ENCODE measurements at regions not wholly inside any gene's neighbourhood (a gene's known extent, or its start where the extent isn't known, plus 50 kb on each side); places are given as distances from the start of the nearest gene placed in this dataset.

DNA sequence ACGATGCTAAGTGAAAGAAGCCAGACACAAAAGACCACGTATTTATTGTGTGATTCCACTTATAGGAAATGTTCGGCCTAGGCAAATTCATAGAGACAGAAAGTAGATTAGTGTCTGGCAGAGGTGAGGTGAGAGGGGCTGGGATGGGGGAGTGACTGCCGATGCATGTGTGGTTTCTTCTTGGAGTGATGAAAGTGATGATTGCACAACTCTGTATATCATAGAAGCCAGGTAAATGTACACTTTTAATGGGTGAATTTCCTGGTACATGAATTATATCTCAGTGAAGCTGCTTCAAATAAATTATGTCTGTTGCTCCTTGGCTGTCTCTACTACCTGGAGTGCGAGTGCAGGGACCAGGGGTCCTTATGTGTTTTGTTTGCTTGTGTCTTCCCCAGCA, 76.2 kb upstream of the PTCH1 start:
- no peaks in the 10 kb centered on the region; the same call in 1 of the 2 replicates for H3K27me3 ChIP-seq (ENCODE audit: insufficient read depth, low read length)
- no peak overlapping the region for H3K27ac ChIP-seq (ENCODE audit: low read depth, low read length)
- no peaks in the 10 kb centered on the region for H3K4me1 ChIP-seq (ENCODE audit: control insufficient read depth in 1 of 2, insufficient read depth in 2 of 2, low read length in 2 of 2)
- ChIA-PET RAD21 (ENCODE audit: low non-redundant PET in 1 of 2, low total read pairs in 2 of 2, uncharacterized antibody in 2 of 2, unreplicated experiment in 2 of 2) (no interaction called here), POLR2A (no interaction called here), CTCF (no interaction called here)
- no peak overlapping the region for H3K4me2 ChIP-seq (ENCODE audit: low read length)
- no peak overlapping the region for H3K9ac ChIP-seq (ENCODE audit: low read length)
- no peak overlapping the region for H2AFZ ChIP-seq (ENCODE audit: low read depth, low read length, poor library complexity, severe bottlenecking)
- H4K20me1 ChIP-seq (ENCODE audit: insufficient read depth) = no peaks in the 10 kb centered on the region
- DNase-seq (ENCODE audit: low read depth, low spot score) (no peak), ATAC-seq (no peak)
- BruUV-seq (replicated peaks) = no TSS peak
- no peaks in the 10 kb centered on the region for H3K79me2 ChIP-seq (ENCODE audit: insufficient read depth, low read length)
- no peaks in the 10 kb centered on the region for H3K36me3 ChIP-seq (ENCODE audit: control insufficient read depth in 1 of 2, insufficient read depth in 2 of 2, low read length in 2 of 2)
- no peaks in the 10 kb centered on the region for H3K9me3 ChIP-seq (ENCODE audit: control insufficient read depth in 1 of 2, insufficient read depth in 1 of 2, low read depth in 1 of 2, low read length in 2 of 2)
- intact Hi-C loops (cut with micrococcal nuclease) = no loop called here
- H3K4me3 ChIP-seq (replicated peaks in 1 of 2; ENCODE audit: low read depth in 1 of 2, low read length in 2 of 2) = no peak overlapping the region
- H3K9me2 ChIP-seq (ENCODE audit: insufficient read depth) = no peaks in the 10 kb centered on the region
- TF ChIP-seq FOSL1 (IDR thresholded peaks at IDR 0.05; ENCODE audit: low read depth) = no peak
- no peak for TF ChIP-seq ELF1 (IDR thresholded peaks at IDR 0.05; ENCODE audit: borderline replicate concordance, low read depth)
- TF ChIP-seq EZH2phosphoT487 (IDR thresholded peaks at IDR 0.05; ENCODE audit: borderline replicate concordance) = no peak
- TF ChIP-seq, protein P1, sequence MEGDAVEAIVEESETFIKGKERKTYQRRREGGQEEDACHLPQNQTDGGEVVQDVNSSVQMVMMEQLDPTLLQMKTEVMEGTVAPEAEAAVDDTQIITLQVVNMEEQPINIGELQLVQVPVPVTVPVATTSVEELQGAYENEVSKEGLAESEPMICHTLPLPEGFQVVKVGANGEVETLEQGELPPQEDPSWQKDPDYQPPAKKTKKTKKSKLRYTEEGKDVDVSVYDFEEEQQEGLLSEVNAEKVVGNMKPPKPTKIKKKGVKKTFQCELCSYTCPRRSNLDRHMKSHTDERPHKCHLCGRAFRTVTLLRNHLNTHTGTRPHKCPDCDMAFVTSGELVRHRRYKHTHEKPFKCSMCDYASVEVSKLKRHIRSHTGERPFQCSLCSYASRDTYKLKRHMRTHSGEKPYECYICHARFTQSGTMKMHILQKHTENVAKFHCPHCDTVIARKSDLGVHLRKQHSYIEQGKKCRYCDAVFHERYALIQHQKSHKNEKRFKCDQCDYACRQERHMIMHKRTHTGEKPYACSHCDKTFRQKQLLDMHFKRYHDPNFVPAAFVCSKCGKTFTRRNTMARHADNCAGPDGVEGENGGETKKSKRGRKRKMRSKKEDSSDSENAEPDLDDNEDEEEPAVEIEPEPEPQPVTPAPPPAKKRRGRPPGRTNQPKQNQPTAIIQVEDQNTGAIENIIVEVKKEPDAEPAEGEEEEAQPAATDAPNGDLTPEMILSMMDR (IDR thresholded peaks at IDR 0.05 in 2 of 3, conservative IDR thresholded peaks at IDR 0.05 in 1 of 3; ENCODE audit: borderline replicate concordance in 1 of 3, insufficient read depth in 1 of 3, low read depth in 2 of 3, low read length in 2 of 3) = no peak
- TF ChIP-seq EGR1 (IDR thresholded peaks at IDR 0.05; ENCODE audit: low read depth) = no peak
- no peak for TF ChIP-seq CEBPB (IDR thresholded peaks at IDR 0.05; ENCODE audit: low read depth)
- TF ChIP-seq REST (IDR thresholded peaks at IDR 0.05; ENCODE audit: low read depth) = no peak
- TF ChIP-seq SIN3A (IDR thresholded peaks at IDR 0.05; ENCODE audit: low read depth) = no peak
